ENCODE measurements at regions not wholly inside any gene's neighbourhood (a gene's known extent, or its start where the extent isn't known, plus 50 kb on each side); places are given as distances from the start of the nearest gene placed in this dataset.
A peak's percentile ranks its signal among the peaks of the same experiment; 100 is the strongest.

- TF ChIP-seq CTCF (IDR thresholded peaks at IDR 0.05; ENCODE audit: low read depth, low read length, missing control alignments), result no peak
- no peak overlapping the region for H3K4me3 ChIP-seq (ENCODE audit: low read depth, low read length)
- no peak for DNase-seq (ENCODE audit: low read depth)
Observed at GRCh38 chr4:42330002-42330592, 67.2 kb upstream of the SHISA3 start.

- no peak for TF ChIP-seq CTCF (IDR thresholded peaks at IDR 0.05; ENCODE audit: low read depth, low read length, missing control alignments)
- H3K4me3 ChIP-seq (ENCODE audit: low read depth, low read length), result no peak overlapping the region
- DNase-seq (ENCODE audit: low read depth), result no peak
Observed at GRCh38 chr4:42331040-42331439, 66.2 kb upstream of the SHISA3 start.

- no peak for TF ChIP-seq CTCF (IDR thresholded peaks at IDR 0.05; ENCODE audit: low read depth, low read length, missing control alignments)
- DNase-seq (ENCODE audit: low read depth), result peak; percentile 10
- H3K4me3 ChIP-seq (ENCODE audit: low read depth, low read length), result no peak overlapping the region
Observed at GRCh38 chr4:42331914-42332368, 65.3 kb upstream of the SHISA3 start.

- no peak for DNase-seq (ENCODE audit: low read depth)
- no peak overlapping the region for H3K4me3 ChIP-seq (ENCODE audit: low read depth, low read length)
- TF ChIP-seq CTCF (IDR thresholded peaks at IDR 0.05; ENCODE audit: low read depth, low read length, missing control alignments), result no peak
Observed at GRCh38 chr4:42339935-42340406, 57.3 kb upstream of the SHISA3 start.

- no peak for DNase-seq (ENCODE audit: low read depth)
Observed at GRCh38 chr4:42341518-42342026, 55.7 kb upstream of the SHISA3 start.

GRCh38 chr4:42342459-42342858 lies 54.8 kb upstream of the SHISA3 start:
- DNase-seq (ENCODE audit: low read depth), result no peak
- H3K4me3 ChIP-seq (ENCODE audit: low read depth, low read length), result no peak overlapping the region
- no peak for TF ChIP-seq CTCF (IDR thresholded peaks at IDR 0.05; ENCODE audit: low read depth, low read length, missing control alignments)

More at GRCh38 chr4:42341518-42342026, 55.7 kb upstream of the SHISA3 start:
- TF ChIP-seq CTCF (IDR thresholded peaks at IDR 0.05; ENCODE audit: low read depth, low read length, missing control alignments), result no peak
- no peak overlapping the region for H3K4me3 ChIP-seq (ENCODE audit: low read depth, low read length)

GRCh38 chr4:42344309-42344708 lies 53.0 kb upstream of the SHISA3 start:
- no peak overlapping the region for H3K4me3 ChIP-seq (ENCODE audit: low read depth, low read length)
- no peak for TF ChIP-seq CTCF (IDR thresholded peaks at IDR 0.05; ENCODE audit: low read depth, low read length, missing control alignments)
- DNase-seq (ENCODE audit: low read depth), result no peak
